ENCODE measurements at regions not wholly inside any gene's neighbourhood (a gene's known extent, or its start where the extent isn't known, plus 50 kb on each side); places are given as distances from the start of the nearest gene placed in this dataset.

- no peak for TF ChIP-seq EP300 (IDR thresholded peaks at IDR 0.05; ENCODE audit: borderline replicate concordance)
- TF ChIP-seq TAF1 (IDR thresholded peaks at IDR 0.05; ENCODE audit: low read depth) = no peak
Observed at GRCh38 chr14:105899657-105900397, 373.4 kb downstream of the TMEM121 start.

GRCh38 chr14:105900398-105901160, 374.2 kb downstream of the TMEM121 start:
- TF ChIP-seq, protein P1, sequence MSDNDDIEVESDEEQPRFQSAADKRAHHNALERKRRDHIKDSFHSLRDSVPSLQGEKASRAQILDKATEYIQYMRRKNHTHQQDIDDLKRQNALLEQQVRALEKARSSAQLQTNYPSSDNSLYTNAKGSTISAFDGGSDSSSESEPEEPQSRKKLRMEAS (IDR thresholded peaks at IDR 0.05) = no peak
- TF ChIP-seq TCF12 (IDR thresholded peaks at IDR 0.05; ENCODE audit: low read depth) = no peak
- no peak for TF ChIP-seq YY1 (IDR thresholded peaks at IDR 0.05; ENCODE audit: low read depth)
- no peak for TF ChIP-seq RAD21 (IDR thresholded peaks at IDR 0.05; ENCODE audit: low read depth)
- TF ChIP-seq CREB1 (IDR thresholded peaks at IDR 0.05; ENCODE audit: low read depth) = no peak
- TF ChIP-seq REST (IDR thresholded peaks at IDR 0.05; ENCODE audit: low read depth) = no peak
- TF ChIP-seq TEAD4 (IDR thresholded peaks at IDR 0.05) = no peak
- TF ChIP-seq EP300 (IDR thresholded peaks at IDR 0.05; ENCODE audit: borderline replicate concordance) = no peak
- TF ChIP-seq FOXM1 (IDR thresholded peaks at IDR 0.05; ENCODE audit: borderline replicate concordance, low read depth) = no peak
- TF ChIP-seq EGR1 (IDR thresholded peaks at IDR 0.05) = no peak
- no peak for TF ChIP-seq ZBTB7A (IDR thresholded peaks at IDR 0.05; ENCODE audit: low read depth)

DNA sequence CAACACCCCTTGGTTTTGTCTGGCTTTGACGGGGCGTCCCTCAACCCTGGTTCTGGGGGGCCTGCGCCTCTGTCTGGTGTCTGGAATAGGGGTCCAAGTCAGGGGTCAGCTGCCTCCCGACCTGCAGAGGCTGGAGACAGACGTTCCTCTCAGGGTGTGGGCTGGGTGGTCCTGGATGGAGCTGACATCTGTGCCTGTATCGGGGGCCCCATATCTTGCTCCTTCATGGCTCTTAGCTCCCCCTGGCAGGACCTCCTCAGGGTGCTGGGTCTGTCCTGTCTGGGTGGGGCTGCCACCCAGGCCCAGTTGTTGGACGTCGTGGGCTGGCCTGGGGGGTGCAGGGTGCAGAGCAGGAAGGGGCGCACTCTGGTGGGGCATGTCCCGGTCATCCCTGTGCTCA, 374.8 kb downstream of the TMEM121 start:
- no peak for TF ChIP-seq CREB1 (IDR thresholded peaks at IDR 0.05; ENCODE audit: low read depth)

GRCh38 chr14:105902131-105902898, 375.9 kb downstream of the TMEM121 start:
- peak; percentile 46 for TF ChIP-seq TEAD4 (IDR thresholded peaks at IDR 0.05)
- 0 out of 2 replicates have a peak, but pooled peaks have one; percentile 10 for TF ChIP-seq ZBTB7A (IDR thresholded peaks at IDR 0.05; ENCODE audit: low read depth)
- TF ChIP-seq, protein P2, sequence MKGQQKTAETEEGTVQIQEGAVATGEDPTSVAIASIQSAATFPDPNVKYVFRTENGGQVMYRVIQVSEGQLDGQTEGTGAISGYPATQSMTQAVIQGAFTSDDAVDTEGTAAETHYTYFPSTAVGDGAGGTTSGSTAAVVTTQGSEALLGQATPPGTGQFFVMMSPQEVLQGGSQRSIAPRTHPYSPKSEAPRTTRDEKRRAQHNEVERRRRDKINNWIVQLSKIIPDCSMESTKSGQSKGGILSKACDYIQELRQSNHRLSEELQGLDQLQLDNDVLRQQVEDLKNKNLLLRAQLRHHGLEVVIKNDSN (IDR thresholded peaks at IDR 0.05) = no peak
- TF ChIP-seq EGR1 (IDR thresholded peaks at IDR 0.05) = no peak
- peak; percentile 98 for TF ChIP-seq TCF12 (IDR thresholded peaks at IDR 0.05; ENCODE audit: low read depth)
- TF ChIP-seq FOXM1 (IDR thresholded peaks at IDR 0.05; ENCODE audit: borderline replicate concordance, low read depth) = peak; percentile 77
- TF ChIP-seq, protein P1 (IDR thresholded peaks at IDR 0.05) = no peak
- TF ChIP-seq YY1 (IDR thresholded peaks at IDR 0.05; ENCODE audit: low read depth) = no peak
- peak; percentile 95 for TF ChIP-seq EP300 (IDR thresholded peaks at IDR 0.05; ENCODE audit: borderline replicate concordance)
- TF ChIP-seq TAF1 (IDR thresholded peaks at IDR 0.05; ENCODE audit: low read depth) = no peak
- TF ChIP-seq CEBPB (IDR thresholded peaks at IDR 0.05) = peak; percentile 46; the same call in 1 of the 2 replicates
- TF ChIP-seq CREB1 (IDR thresholded peaks at IDR 0.05; ENCODE audit: low read depth) = no peak
- peak; percentile 95 for TF ChIP-seq NFIC (IDR thresholded peaks at IDR 0.05)
- TF ChIP-seq RAD21 (IDR thresholded peaks at IDR 0.05; ENCODE audit: low read depth) = peak; percentile 5; the same call in 1 of the 2 replicates
- TF ChIP-seq REST (IDR thresholded peaks at IDR 0.05; ENCODE audit: low read depth) = no peak

- 0 out of 2 replicates have a peak, but pooled peaks have one; percentile 21 for TF ChIP-seq REST (IDR thresholded peaks at IDR 0.05; ENCODE audit: low read depth)
Observed at GRCh38 chr14:105902899-105903165, 376.4 kb downstream of the TMEM121 start.
